CD4-positive, alpha-beta T cell treated with Interleukin-10 for 1 hour (primary cell): ENCODE measurements at regions not wholly inside any gene's neighbourhood (a gene's known extent, or its start where the extent isn't known, plus 50 kb on each side); places are given as distances from the start of the nearest gene placed in this dataset.
"Not testable (repeated sequence)": the region's sequence is repeated elsewhere in the genome, so short reads cannot be mapped to it uniquely, and the experiment has no call there.

Experiments used
- DNase-seq: peaks from one replicate; pipeline ENCODE4 v3.0.0-alpha.2; 2020

DNA sequence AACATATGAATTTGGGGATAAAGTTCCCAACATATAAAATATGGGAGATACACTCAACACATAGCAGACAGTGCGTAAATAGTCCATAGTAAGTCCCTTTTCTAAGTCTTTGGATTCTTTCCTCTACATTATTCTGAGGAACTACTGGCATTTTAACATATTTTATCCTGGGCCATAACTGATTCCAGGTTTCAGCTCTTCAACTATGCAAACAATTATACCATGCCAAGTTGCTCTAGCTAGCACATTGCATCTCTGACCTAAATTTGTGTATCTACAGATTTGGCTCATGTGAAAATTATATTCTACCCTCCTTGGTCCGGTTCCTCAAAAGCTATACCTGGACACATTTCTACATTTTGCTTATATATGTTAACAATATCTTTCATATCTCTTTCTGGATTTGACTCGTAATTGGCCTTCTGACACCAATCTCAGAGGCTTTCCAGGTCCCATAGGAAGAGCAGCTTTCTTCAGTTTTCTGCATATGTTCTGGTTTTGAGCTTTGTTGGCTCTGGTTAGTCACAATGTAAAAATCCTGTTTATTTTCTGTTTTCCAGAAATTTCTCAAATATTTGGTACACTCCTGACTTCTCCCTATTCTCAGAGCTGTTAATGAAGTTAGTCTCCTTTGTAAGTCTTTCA lies 305.4 kb downstream of the BMP4 start:
- DNase-seq, result no peak

DNA sequence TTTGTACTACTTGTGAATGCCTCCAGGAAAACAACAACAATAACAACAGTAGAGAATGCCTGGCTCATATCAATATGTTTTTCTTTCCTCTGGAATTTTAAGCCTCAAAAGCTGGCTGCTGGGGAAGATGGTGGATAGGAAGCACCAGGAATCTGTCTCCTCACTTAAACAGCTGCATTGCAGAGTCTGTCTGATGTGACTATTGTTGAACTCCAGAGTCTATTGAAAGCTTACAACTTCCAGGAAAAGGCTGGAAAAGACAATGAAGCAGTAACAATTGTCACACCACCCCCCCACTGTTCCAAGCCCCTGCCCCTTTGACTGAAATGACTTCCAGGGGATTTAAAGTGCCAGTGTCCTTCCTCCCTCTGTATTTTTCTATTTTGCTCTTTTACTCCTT lies 309.7 kb downstream of the BMP4 start:
- DNase-seq, result no peak

DNA sequence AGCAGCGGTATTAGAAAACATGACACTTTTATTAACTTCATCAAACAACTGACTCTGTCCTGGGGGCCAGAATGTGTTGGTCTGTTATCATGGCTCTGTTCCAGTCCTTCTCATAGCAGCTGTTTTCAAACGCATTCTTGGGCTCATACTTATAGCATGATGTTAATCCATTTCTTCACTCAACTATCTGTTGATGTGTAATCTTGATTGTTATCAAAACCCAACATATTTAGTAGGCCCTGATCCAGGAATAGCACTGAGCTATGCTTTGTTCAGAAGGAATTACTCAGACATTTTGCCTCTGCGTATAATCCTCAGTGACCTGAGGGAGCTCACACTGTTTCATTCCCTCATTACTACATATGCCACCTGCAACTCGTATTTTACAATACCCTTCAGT lies 315.9 kb downstream of the BMP4 start:
- DNase-seq, result no peak

DNA sequence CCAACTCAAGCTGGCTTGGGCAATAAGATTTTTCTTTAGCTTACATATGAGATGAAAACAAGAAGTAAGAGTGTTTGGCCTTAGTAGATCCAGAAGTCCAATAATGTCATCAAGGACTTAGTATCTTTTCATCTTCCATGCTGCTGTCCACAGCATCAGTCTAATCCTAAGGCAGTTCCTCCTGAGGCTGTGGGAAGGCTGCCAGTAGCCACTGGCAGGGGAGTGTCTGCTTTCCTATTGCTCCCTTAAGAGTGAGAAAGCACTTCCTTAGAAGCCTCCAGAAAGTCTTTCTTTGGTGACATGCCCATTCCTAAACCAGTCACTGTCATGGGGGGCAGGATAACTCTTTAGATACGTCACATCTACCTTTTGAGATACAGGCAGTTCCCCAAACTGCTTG lies 317.7 kb downstream of the BMP4 start:
- no peak for DNase-seq

DNA sequence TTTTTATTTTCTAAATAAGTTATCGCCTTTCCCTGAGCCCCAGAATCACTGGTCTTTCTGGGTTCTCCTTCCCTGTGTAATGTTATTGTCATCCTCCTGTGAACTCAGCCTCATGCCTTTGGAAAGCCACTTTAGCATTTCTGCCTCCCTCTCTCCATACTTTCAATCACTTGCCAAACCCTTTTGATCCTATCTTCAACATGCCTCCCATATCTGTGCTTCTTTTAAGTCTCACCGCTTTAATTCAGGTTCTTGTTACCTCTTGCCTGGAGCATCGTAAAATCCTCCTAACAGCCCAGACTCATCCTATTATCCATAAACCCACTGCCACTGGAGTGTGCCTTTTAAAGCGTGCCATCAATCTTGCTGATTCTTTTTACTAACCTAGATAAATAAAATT lies 321.8 kb downstream of the BMP4 start:
- DNase-seq, result no peak

DNA sequence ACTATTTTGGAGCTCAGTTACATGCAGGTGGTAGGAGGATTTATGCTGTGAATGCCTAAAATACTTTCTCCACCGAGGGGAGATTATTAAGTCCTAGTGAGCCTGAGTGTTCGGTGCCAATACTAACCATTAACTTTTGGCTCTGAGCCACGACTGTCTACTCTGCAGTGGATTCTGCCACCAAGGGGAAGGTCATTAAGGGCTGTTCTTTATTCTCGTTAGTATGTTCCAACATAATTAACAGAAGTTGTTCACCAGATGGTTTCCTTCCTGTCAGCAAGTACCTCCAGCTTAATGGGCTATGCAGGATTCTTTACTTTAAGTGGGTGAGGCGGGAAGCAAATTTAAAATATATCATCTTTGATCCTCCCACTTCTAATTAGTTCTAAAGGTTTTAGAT lies 326.3 kb downstream of the BMP4 start:
- no peak for DNase-seq

DNA sequence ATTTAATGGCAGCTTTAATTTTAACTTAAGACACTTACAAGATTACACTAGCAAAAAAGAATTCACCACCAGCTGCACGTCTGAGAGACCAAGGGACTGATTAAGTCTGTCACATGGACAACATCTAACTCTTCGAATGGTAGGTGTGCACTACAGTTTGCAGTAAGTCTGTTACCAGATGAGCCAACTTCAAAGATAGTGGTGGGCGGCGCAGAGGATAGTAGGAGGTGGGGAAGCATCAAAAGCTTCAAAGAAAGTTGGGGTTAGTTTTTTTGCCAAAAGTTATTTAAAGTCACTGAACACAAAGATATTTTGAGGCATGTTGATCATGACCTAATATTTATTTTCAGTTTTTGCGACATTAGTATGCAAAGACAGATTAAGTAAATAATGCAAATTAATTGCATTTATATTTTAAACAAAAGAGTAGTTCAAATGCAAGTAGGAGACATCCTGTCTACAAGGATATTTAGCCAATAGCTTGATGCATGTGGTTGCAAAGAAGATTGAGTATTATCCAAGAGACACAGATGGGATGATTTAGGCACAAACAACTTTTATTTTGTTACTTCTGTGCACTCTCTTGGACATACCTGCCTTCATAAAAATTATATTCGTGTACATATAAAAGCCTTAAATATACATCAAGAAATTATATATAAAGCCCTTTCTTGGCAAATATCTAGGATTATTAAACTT lies 327.7 kb downstream of the BMP4 start:
- no peak for DNase-seq

DNA sequence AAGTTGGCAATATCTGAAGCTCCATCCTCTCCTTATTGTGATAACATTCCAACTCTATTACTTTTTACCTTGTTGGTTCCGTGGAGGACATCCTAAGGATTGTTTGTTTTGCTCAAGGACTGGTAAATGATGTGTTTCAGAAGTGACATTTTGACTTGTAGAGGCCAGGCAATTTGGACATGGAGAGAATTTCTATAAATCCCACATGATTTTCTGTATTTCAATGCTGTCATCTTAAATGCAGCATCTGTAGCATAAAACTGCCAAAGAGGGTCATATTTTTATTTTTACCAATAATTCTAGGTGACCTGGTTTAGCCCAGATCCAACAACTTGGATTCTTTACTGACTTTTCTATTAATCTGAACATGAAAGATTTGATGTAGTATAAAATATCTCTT lies 328.4 kb downstream of the BMP4 start:
- no peak for DNase-seq

DNA sequence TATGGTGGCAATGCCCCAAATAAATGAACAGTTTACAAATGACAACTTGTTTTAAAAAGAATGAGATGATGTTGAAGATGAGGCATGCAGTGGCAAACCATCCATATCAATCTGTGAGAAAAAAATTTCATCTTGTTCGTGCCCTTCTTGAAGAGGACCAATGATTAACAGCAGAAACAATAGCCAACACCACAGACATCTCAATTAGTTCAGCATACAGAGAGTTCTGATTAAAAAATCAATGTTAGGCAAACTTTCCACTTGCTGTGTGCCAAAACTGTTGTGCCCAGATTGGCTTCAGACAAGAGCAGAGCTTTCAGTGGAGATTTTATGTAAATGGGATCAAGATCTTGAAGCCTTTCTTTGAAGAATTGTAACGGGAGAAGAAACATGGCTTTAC lies 329.9 kb downstream of the BMP4 start:
- no peak for DNase-seq

DNA sequence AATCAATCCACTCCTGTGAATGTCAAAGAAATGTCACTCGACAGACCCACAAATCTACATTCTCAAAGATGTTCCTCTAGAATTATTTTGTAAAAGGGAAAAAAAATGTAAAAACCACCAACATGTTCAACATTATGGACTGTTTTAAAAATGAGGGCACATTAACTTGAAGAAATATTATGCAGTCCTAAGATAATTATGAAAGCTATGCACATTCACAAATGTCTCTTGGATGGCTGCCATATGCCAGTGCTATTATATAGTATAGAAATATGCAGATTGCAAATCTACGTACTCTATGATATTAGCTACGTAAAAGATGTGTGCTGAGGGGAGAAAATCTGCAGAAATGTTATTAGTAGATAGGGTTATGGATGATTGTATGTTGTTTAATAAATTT lies 334.2 kb downstream of the BMP4 start:
- no peak for DNase-seq

DNA sequence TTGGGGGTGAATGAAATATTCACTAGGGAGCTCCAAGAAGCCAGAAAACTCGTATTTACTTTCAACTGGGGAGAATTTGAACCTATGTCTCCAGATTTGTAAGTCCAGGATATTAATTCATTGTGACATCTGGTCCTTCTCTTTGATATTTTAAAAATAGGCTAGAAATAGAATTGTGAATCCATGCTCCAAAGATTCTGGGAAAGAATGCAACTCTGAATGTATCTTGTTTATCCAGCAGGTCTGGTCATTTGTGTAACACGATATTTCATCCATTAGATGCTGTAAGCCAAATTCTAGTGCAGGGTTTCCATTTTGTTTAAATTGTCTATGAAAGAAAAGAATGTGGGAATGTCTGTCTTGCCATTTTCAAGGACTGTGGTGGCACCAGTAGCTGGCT lies 334.7 kb downstream of the BMP4 start:
- no peak for DNase-seq

DNA sequence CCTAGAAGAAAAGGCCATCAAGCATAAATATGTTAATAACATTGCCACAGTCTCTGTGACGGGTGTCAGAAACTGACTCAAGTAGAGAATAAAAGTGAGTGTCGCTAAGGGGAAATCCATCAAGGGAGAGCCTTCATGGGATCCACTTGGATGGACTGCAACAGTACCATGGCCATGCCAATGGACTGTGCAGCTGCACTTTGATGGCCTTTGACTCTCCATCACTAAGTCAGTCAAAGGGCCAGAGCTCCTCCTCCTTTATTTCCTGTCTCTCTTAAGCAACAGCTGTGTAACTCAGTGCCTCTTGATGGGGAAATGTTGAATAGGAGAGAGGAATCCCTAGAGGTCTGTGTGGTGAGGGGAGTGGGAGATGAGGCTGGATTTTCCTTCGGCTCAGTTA lies 335.2 kb downstream of the BMP4 start:
- no peak for DNase-seq

DNA sequence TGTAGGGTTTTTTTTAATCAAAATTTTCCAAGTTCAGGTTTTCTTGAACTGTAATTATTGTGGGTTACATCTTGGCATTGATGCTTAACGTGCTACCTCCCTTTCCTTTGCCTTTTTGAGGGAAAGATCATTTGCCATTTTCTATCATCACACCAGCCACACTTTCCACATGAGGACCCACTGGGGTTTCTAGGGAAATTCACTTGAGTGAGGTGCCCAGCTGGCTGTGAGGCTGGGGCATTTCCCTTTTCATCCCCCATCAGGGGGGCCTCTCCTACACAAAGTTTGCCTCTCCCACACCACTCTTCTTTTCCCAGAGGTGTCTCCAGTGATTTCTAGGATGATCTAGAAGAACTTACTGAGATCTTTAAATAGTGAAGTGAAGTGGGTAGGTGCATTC lies 335.7 kb downstream of the BMP4 start:
- DNase-seq, result no peak

DNA sequence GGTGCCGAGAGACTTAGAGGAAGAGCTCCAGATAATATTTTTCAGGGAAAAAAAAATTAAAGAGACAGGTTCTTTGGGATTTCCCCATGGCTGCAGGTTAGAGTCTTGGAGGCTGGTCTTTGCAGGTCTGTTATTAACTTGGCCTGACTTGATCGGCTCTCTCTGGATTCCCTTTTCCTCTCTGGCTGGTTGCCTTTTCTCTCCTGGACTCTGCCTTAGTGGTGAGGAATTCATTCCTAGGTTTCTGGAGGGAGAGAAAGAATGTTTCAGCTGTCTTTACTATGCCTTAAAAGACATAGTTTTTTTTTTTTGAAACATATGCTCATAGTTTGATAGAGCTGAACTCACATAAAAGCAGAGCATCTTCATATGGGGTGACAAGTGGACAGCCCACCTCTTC lies 336.3 kb downstream of the BMP4 start:
- DNase-seq, result no peak

DNA sequence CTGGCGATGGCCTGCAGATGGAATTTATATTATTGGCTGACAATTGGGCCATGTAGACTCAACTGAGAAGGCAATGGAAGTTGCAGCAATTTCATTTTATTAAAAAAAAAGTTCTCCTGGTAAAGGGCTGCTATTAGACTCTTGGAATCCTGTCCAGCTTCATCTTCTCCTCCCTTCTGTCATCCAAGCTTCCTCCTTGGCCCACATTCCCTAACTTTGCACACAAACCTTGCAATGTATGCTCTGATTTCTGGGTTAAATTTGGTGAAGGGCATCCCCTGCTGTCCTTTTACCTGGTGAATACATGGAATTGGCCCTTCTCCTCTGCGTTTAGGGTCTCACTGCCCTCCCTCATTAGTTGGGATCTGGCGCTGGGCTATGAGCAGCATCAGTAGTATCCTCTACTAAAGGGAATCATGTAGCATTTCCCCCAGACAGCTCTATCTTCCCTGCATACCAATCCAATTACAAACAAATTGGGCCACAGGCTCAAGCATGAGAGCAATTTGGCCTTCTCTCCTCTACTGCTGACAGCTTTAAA lies 336.9 kb downstream of the BMP4 start:
- no peak for DNase-seq

DNA sequence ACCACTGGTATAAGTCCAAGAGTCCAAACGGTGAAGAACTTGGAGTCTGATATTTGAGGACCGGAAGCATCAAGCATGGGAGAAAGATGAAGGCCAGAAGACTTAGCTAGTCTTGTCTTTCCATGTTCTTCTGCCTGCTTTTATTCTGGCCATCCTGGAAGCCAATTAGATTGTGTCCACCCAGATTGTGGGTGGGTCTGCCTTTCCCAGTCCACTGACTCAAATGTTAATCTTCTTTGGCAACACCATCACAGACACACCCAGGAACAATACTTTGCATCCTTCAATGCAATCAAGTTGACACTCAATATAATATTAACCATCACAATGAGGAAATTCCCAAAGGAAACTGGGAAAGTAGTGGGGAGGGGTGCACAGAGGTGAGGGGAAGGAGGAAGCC lies 340.1 kb downstream of the BMP4 start:
- DNase-seq, result not testable (repeated sequence)

DNA sequence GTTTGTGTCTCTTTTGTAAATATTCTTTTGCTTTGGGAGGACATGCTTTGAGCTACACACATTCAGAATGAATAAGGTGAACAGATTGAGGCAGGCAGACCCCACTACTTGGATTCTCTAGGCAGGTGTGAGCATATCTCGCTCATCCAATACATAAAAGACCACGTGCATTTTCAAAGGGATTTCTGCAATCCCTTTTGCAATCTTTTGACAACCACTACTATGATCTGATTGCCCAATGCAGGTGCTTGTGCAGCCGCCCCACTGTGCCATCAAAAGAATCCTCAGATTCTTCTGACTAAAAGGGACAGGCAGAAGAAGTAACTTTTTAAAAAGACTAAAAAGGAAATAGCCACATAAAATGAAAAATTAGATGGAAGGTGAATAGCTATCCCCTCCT lies 341.4 kb downstream of the BMP4 start:
- DNase-seq, result no peak

DNA sequence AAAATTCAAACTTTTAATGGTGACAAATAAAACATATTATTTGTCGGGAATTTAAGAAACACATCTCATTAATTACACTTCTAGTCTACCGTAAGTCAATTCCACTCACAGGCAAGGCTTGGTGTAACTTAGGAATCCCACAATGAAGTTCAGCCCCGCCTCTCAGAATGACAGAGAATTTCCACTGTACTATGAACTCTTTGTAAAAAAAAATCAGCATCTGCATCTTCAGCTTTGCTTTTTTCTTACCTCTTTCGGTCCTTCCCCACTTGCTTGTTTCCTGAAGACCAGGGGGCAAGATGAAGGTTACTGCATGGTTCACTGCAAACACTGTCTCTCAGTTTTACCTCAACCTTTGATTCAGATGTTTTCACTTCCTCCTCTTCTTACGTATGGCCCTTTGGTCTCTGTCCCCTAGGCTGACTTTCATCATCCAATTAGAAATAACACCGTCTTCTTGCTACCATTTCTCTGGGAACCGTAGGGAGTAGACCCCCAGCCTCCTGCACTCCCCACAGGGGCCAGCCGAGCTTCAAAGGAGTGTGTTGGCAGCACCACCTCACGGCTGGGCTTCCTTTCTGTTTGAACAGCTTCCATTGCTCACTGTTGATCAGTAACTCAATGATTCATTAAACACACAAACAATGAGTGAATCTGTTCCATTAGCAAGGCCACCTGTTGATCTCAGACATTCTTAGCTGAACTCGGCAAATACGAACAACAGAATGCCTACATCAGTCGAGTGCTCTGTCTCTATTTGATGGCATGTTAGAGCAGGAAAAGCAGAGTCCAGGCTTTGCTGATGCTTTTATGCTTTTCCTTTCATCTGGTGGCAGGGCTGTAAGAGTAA lies 343.0 kb downstream of the BMP4 start:
- DNase-seq, result no peak

DNA sequence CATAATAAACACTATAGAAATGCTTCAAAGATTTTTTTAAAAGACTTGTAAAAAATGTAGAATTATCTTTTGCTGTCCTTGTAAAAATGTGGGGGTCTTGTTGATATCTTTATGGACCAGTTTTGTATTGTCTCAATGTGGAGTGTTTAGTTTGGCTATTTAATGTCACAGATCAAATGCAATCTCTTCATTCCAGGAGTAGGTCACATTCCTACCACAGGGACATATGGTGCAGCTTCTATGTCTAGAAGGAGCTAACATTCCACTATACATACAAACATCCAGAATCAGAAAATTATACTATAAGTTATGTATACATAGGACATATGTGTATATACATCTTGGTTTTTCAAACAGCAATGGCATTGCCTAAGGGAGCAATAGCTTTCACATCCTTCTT lies 345.7 kb downstream of the BMP4 start:
- DNase-seq, result no peak

DNA sequence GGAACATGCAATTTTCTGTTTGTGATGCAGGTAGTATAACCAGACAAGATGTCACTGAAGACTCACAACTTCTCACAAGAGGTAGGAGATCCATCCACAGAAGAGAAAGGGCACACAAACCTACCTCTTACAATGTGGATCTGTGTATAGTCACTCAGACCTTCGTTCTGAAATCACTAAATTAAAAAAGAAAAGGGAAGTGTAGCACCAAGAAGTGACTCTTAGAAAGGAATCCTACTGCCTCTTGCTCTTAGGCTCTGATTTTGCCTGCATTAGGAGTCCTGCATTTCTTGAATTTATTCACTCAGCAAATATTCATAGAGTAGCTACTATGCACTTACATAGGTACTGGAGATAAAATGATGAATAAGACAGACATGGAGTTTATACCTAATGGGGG lies 347.6 kb downstream of the BMP4 start:
- no peak for DNase-seq

DNA sequence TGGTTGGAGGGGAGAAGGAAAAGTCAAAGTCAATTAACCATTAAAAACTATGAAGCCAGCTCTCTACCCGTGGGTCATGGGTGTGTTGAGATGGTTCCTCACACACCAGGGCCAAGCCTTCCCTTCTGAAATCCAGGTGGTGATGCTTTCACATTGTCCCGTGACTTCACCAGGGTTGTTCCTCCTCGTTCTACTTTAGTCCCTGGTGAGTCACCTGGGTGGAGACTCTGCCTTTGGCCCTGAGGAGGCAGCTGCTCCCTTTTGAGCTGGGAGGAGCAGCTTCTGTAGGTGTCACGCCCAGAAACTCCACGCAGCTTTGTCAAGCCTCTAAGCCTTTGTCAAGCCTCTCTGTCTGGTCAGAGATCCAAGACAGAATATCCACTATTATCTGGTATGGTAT lies 348.3 kb downstream of the BMP4 start:
- no peak for DNase-seq

DNA sequence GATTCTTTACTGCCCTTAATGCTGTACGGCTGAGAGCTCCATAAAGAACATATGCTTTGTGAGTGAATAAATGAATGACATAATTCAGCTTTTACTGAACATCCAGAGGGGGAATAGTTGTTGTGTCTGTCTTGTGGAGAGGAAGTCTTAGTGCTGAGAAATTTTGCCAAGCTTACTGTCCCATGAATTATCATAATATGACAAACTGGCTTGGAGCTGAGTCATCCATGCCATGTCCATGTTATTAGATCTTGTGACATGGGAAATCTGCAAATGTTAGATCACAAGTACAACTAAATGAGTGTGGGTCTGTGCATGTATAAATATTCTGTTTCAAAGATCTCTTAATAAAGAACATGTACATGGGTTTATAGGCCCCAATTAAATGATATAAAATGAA lies 350.4 kb downstream of the BMP4 start:
- no peak for DNase-seq

DNA sequence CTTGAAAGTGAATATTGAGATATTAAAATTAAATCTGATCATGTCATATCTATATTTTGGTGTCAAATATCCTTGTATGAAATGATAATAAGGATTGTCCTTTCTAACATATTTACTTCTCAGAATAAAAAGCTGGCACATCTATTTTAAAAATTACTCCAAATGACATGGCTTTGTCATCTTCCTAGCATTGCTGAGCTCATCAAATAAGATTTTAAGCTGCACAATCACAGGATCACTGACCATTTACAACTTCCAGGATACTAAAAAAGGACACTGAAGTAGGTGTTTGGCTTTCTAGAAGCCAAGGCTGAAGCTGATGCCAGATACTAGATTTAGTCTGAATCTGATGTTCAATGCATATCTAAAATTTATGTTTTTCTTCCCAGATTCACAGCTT lies 351.1 kb downstream of the BMP4 start:
- no peak for DNase-seq

DNA sequence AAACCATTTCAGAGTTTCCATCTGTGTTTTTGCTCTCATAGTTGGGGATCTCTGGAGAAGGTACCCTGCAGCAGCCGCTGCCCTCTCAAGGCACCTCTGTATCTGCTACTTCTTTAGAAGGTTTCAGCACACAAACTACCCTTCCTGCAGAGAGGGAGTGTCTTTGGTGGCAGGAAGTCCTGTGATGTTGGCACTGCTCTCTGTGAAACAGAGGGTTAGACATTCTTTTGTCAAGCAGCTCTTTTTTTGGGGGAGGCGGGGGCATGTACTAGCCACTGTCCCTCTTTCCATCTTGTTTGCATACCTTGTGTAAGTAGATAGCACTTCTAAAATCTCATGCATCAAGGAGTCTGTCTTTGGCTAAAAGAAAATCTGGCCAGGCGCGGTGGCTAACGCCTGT lies 352.6 kb downstream of the BMP4 start:
- no peak for DNase-seq
